Heart left ventricle (tissue), 16 donors: ENCODE measurements at regions not wholly inside any gene's neighbourhood (a gene's known extent, or its start where the extent isn't known, plus 50 kb on each side); places are given as distances from the start of the nearest gene placed in this dataset.
A peak's percentile ranks its signal among the peaks of the same experiment; 100 is the strongest.

ENCODE experiments used
- ATAC-seq, 4 donors: fragments of 200-7000 bp; cut with Tn5 transposase; one replicate each; pipeline ENCODE4 v1.9.1; 2020 to 2022; ENCODE audit warnings: moderate library complexity in 4 of 4, mild to moderate bottlenecking in 3 of 4, moderate number of reproducible peaks in 1 of 4
- DNase-seq, 5 donors: peaks; one replicate each; pipeline ENCODE4 v3.0.0-alpha.2; 2020
- H3K27ac ChIP-seq, 12 donors: fragments of 200-600 bp; sonication (generic) in 4 of 12; one replicate each; pipeline versions ENCODE4 v1.5.0 to v1.8.0; 2016 to 2022; ENCODE audit warnings: mild to moderate bottlenecking in 2 of 12
- H3K27me3 ChIP-seq, 9 donors: fragments of 200-600 bp; sonication (generic) in 2 of 9; one replicate each; pipeline versions ENCODE4 v1.5.1 to v1.8.0; 2016 to 2022; ENCODE audit warnings: mild to moderate bottlenecking in 3 of 9
- H3K36me3 ChIP-seq, 9 donors: fragments of 200-600 bp; sonication (generic) in 2 of 9; one replicate each; pipeline versions ENCODE4 v1.5.0 to v1.8.0; 2018 to 2022; ENCODE audit warnings: mild to moderate bottlenecking in 2 of 9
- H3K4me1 ChIP-seq, 12 donors: fragments of 200-600 bp; sonication (generic) in 4 of 12; one replicate each; pipeline versions ENCODE4 v1.5.0 to v1.8.0; 2016 to 2022; ENCODE audit warnings: mild to moderate bottlenecking in 3 of 12
- H3K4me3 ChIP-seq, 12 donors: fragments of 200-600 bp; sonication (generic) in 4 of 12; one replicate each; pipeline versions ENCODE4 v1.5.0 to v1.8.0; 2017 to 2022; ENCODE audit warnings: mild to moderate bottlenecking in 9 of 12, moderate library complexity in 4 of 12
- H3K9me3 ChIP-seq, 12 donors: fragments of 200-600 bp; sonication (generic) in 4 of 12; one replicate each; pipeline versions ENCODE4 v1.5.0 to v1.8.0; 2016 to 2022; ENCODE audit warnings: mild to moderate bottlenecking in 1 of 12
- POLR2A ChIP-seq, 2 donors: fragments of 450-650 bp; IDR thresholded peaks; one replicate each; pipeline ENCODE4 v1.6.1; 2017; ENCODE audit warnings: antibody characterized with exemption in 2 of 2, mild to moderate bottlenecking in 2 of 2, moderate library complexity in 2 of 2
- WGBS, 4 donors: extraction: QIAGEN DNeasy Blood & Tissue Kit in 2 of 4; methylation state at CpG; one replicate each; pipeline versions ENCODE4 v1.1.5 to v1.1.7; 2013 to 2018; 5-methylcytosine and 5-hydroxymethylcytosine counted together
- intact Hi-C, 10 donors: fragments of 100-400 bp; cut with DNase I; formaldehyde crosslinking; loops; one replicate each; pipeline versions ENCODE4 v1.11.1 to v1.14.2; 2022
- TF ChIP-seq, protein P1 (sequence below), 12 donors: fragments of 200-600 bp; sonication (generic) in 4 of 12; IDR thresholded peaks; one replicate each; pipeline versions ENCODE4 v1.5.0 to v1.8.0; 2018 to 2022; ENCODE audit warnings: antibody characterized with exemption in 12 of 12, mild to moderate bottlenecking in 5 of 12
- donor health status: ischemic (EF 13 %, LVEDD 7.1; RV severe dilation, severe dysfunction).
- donor health status: healthy with polysubstance abuse.
- donor health status: DM: no; HTN: yes; CAD: no.
- donor health status: DM: no; HTN: no; CAD: no.
- donor health status: ischemic (EF 25% LVEDD 6.9; RV normal size, moderate dysfunction).
- donor health status: ischemic (EF 25% LVEDD 5.7; RV mildly dilated, moderate dysfunction).
- donor health status: healthy.
- donor health status: DM: yes; HTN: yes; CAD: no.
- donor health status: ischemic (EF 35%, LVEDD 5.7; RV mildly dilated, moderate dysfunction).
- donor health status: nonischemic (EF 11% LVEDD 7.7; RV severe dilation, severe dysfunction).
- donor health status: DM: yes; HTN: yes; CAD: no.
- donor health status: PGD.
- donor health status: ischemic (EF 29% LVEDD 5.4; RV normal size, mild dysfunction).
- donor health status: nonischemic (EF 23%, LVEDD 6.1; RV moderate dilation, normal function).

GRCh38 chr11:103625624-103625965, 410.8 kb upstream of the DDI1 start:
- no peaks in the 10 kb centered on the region for H3K27me3 ChIP-seq
- H3K36me3 ChIP-seq: no peaks in the 10 kb centered on the region
- H3K4me3 ChIP-seq: no peak overlapping the region
- H3K9me3 ChIP-seq: no peaks in the 10 kb centered on the region
- TF ChIP-seq, protein P1, sequence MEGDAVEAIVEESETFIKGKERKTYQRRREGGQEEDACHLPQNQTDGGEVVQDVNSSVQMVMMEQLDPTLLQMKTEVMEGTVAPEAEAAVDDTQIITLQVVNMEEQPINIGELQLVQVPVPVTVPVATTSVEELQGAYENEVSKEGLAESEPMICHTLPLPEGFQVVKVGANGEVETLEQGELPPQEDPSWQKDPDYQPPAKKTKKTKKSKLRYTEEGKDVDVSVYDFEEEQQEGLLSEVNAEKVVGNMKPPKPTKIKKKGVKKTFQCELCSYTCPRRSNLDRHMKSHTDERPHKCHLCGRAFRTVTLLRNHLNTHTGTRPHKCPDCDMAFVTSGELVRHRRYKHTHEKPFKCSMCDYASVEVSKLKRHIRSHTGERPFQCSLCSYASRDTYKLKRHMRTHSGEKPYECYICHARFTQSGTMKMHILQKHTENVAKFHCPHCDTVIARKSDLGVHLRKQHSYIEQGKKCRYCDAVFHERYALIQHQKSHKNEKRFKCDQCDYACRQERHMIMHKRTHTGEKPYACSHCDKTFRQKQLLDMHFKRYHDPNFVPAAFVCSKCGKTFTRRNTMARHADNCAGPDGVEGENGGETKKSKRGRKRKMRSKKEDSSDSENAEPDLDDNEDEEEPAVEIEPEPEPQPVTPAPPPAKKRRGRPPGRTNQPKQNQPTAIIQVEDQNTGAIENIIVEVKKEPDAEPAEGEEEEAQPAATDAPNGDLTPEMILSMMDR (IDR thresholded peaks at IDR 0.05): no peak
- TF ChIP-seq POLR2A (IDR thresholded peaks at IDR 0.05): no peak
- peak overlapping the region in 3 of 12 donors; percentile 31 to 50 (median 42) for H3K27ac ChIP-seq
- peaks cover 0 to 3% (median 0%) of the 10 kb centered on the region in 12 donors for H3K4me1 ChIP-seq
- 0 to 43% (median 1%) methylated on average over 1 of the region's 1 CpG for WGBS, 4 donors
- intact Hi-C loops: no loop called here
- no peak for DNase-seq
- ATAC-seq: no peak

DNA sequence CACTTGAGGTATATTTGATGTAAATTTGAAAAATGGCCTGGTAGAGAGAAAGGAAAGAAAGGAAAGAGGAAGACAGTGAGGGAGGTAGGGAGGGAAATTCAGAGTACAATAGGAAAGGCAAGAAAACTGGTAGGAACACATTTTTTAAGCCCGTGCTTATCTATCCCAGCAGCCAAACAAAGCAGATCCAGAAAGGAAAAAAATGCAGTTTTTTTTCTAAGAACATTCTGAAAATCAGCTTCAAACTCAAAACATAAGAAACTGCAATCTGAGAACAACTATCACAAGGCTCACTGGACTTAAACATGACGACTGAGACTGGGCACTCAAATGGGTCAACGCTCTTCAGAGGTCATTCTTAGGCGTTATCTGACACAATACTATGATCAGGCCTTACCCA, 408.3 kb upstream of the DDI1 start:
- Histone ChIP-seq H3K27me3 (no peaks in the 10 kb centered on the region), H3K36me3 (no peaks in the 10 kb centered on the region), H3K4me3 (no peak overlapping the region), H3K4me1 (peaks cover 0 to 5% (median 0%) of the 10 kb centered on the region in 12 donors), H3K9me3 (no peaks in the 10 kb centered on the region), H3K27ac (no peak overlapping the region)
- WGBS, 4 donors: 72 to 83% (median 81%) methylated on average over 4 of the region's 4 CpGs
- ATAC-seq (no peak), DNase-seq (no peak)
- intact Hi-C loops: no loop called here
- TF ChIP-seq, protein P1 (IDR thresholded peaks at IDR 0.05): no peak
- TF ChIP-seq POLR2A (IDR thresholded peaks at IDR 0.05): no peak

GRCh38 chr11:103631841-103632240, 404.6 kb upstream of the DDI1 start:
- no peaks in the 10 kb centered on the region for H3K27me3 ChIP-seq
- H3K36me3 ChIP-seq: no peaks in the 10 kb centered on the region
- intact Hi-C loops: no loop called here
- H3K4me3 ChIP-seq: no peak overlapping the region
- H3K9me3 ChIP-seq: no peaks in the 10 kb centered on the region
- 44 to 68% (median 50%) methylated on average over 1 of the region's 1 CpG for WGBS, 4 donors
- peaks cover 0 to 16% (median 0%) of the 10 kb centered on the region in 12 donors for H3K4me1 ChIP-seq
- ATAC-seq: no peak
- peak overlapping the region in 1 of 12 donors; percentile 79 for H3K27ac ChIP-seq
- no peak for TF ChIP-seq POLR2A (IDR thresholded peaks at IDR 0.05)
- TF ChIP-seq, protein P1 (IDR thresholded peaks at IDR 0.05): no peak
- no peak for DNase-seq

DNA sequence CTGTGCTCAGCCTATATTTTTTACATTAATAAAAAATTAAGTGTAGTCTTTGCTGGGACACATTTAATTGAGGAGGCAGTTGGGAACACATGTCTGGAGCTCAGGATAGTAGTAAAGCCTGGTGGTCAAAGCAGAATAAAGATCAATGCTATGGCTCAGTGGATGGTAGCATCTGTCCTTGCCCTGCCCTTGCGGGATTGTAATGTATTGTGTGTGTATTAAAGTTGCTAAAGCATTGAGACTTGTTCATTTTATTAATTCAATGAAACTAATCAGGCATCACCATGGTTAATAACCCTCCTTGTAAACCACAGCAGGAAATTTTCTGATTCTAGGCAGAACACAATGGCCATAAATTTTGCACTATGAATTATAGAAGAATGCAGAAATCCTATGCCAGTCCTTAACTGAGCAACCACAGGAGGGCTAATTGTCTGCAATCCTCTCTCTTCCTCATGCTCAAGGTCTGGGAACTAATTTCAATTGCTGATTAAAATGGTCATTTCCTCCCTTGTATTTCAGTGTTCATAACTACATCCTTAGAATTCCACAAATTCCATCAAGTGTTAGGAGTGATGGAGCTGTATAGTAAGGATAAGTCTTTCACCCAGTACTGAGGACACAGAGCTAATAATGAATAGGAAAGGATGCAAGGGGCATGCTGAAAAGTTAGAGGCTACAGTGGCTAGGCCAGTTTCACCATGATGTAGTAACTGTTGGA, 403.2 kb upstream of the DDI1 start:
- Histone ChIP-seq H3K4me1 (peaks cover 0 to 13% (median 0%) of the 10 kb centered on the region in 12 donors), H3K9me3 (no peaks in the 10 kb centered on the region), H3K27ac (peak overlapping the region in 8 of 12 donors; percentile 18 to 79 (median 44)), H3K36me3 (no peaks in the 10 kb centered on the region), H3K27me3 (no peaks in the 10 kb centered on the region), H3K4me3 (no peak overlapping the region)
- 100% methylated on average over 1 of the region's 1 CpG for WGBS, 4 donors
- TF ChIP-seq, protein P1 (IDR thresholded peaks at IDR 0.05): no peak
- no peak for TF ChIP-seq POLR2A (IDR thresholded peaks at IDR 0.05)
- peak in 2 of 4 donors; percentile 16 to 33 for ATAC-seq
- intact Hi-C loops: no loop called here
- DNase-seq: no peak
